AG09319 (cell line): ENCODE measurements at regions not wholly inside any gene's neighbourhood (a gene's known extent, or its start where the extent isn't known, plus 50 kb on each side); places are given as distances from the start of the nearest gene placed in this dataset.

Experiments used
- DNase-seq: peaks from one replicate; pipeline ENCODE4 v3.0.0-alpha.2; 2010; ENCODE audit warnings: low read depth; ENCODE audit errors: extremely low read depth
- CTCF ChIP-seq: IDR thresholded peaks from 2 replicates; pipeline ENCODE4 v1.5.1; 2011; ENCODE audit warnings: low read depth, mild to moderate bottlenecking, inconsistent platforms, low read length, moderate library complexity

- DNase-seq, result no peak
- TF ChIP-seq CTCF, result no peak
Observed at GRCh38 chr14:46053221-46053620, 598.4 kb downstream of the RPL10L start.

- DNase-seq, result no peak
- TF ChIP-seq CTCF, result no peak
Observed at GRCh38 chr14:46051796-46052195, 599.8 kb downstream of the RPL10L start.

- DNase-seq, result no peak
Observed at GRCh38 chr14:46048127-46048526, 603.5 kb downstream of the RPL10L start.

GRCh38 chr14:46036099-46036498 lies 615.5 kb downstream of the RPL10L start:
- no peak for TF ChIP-seq CTCF
- DNase-seq, result no peak

More at GRCh38 chr14:46048127-46048526, 603.5 kb downstream of the RPL10L start:
- TF ChIP-seq CTCF, result no peak

GRCh38 chr14:46034305-46034704 lies 617.3 kb downstream of the RPL10L start:
- no peak for TF ChIP-seq CTCF
- DNase-seq, result no peak

GRCh38 chr14:46018846-46019420 lies 632.6 kb downstream of the RPL10L start:
- DNase-seq, result no peak

GRCh38 chr14:46008348-46008747 lies 643.2 kb downstream of the RPL10L start:
- no peak for TF ChIP-seq CTCF
- no peak for DNase-seq

More at GRCh38 chr14:46018846-46019420, 632.6 kb downstream of the RPL10L start:
- TF ChIP-seq CTCF, result no peak
